Panc1 (cell line): ENCODE measurements at regions not wholly inside any gene's neighbourhood (a gene's known extent, or its start where the extent isn't known, plus 50 kb on each side); places are given as distances from the start of the nearest gene placed in this dataset.

Experiments used
- ATAC-seq: fragments of 200-7000 bp; cut with Tn5 transposase; 2 replicates; pipeline ENCODE4 v1.9.1; 2020; ENCODE audit warnings: mild to moderate bottlenecking, moderate library complexity
- BruUV-seq: library from RNA; stranded (reverse); fragments of 400-500 nt; replicated peaks from 2 replicates; lab custom pipeline; 2021; lab: Mats Ljungman, UMichigan
- CTCF ChIA-PET: fragments of 300-600 bp; sonication (Branson Sonifier 250); formaldehyde crosslinking; loops from one replicate; lab custom pipeline; 2022; ENCODE audit warnings: antibody characterized with exemption; lab: Charles Lee
- POLR2A ChIA-PET: fragments of 300-600 bp; sonication (Branson Sonifier 250); formaldehyde crosslinking; loops from one replicate; lab custom pipeline; 2022; ENCODE audit warnings: antibody characterized with exemption; lab: Charles Lee
- DNase-seq: peaks from one replicate; pipeline ENCODE4 v3.0.0-alpha.2; 2010; ENCODE audit warnings: low read depth, low spot score
- H3K27ac ChIP-seq: 2 replicates; pipeline ENCODE4 v1.5.1; 2011; ENCODE audit warnings: mild to moderate bottlenecking, low read length, inconsistent platforms
- H3K27me3 ChIP-seq: fragments of 200-500 bp; sonication (Bioruptor generic); 2 replicates; pipeline ENCODE4 v1.6.0; 2014; ENCODE audit warnings: low read length, inconsistent platforms; ENCODE audit not compliant: control insufficient read depth, insufficient read depth
- H3K36me3 ChIP-seq: fragments of 200-500 bp; sonication (Bioruptor generic); 2 replicates; pipeline ENCODE4 v1.5.1; 2014; ENCODE audit warnings: inconsistent platforms, mild to moderate bottlenecking, low read length, moderate library complexity; ENCODE audit not compliant: control insufficient read depth, insufficient read depth
- H3K4me1 ChIP-seq: 2 replicates; pipeline ENCODE4 v1.5.1; 2011; ENCODE audit warnings: inconsistent platforms, mild to moderate bottlenecking, low read length, moderate library complexity; ENCODE audit not compliant: control insufficient read depth, insufficient read depth
- H3K4me3 ChIP-seq, 2 experiments: 2 replicates each; pipeline ENCODE4 v1.5.1; 2011 to 2012; ENCODE audit warnings: low read depth in 2 of 2, low read length in 2 of 2, mild to moderate bottlenecking in 2 of 2, inconsistent platforms in 1 of 2, moderate library complexity in 1 of 2
- H3K9me3 ChIP-seq: fragments of 200-500 bp; sonication (Bioruptor generic); 2 replicates; pipeline ENCODE4 v1.5.1; 2014; ENCODE audit warnings: low read depth, mild to moderate bottlenecking, inconsistent platforms, low read length, moderate library complexity; ENCODE audit not compliant: control insufficient read depth, insufficient read depth
- CTCF ChIP-seq: fragments of 450-650 bp; IDR thresholded peaks from 2 replicates; pipeline ENCODE4 v1.5.1; 2017; ENCODE audit warnings: mild to moderate bottlenecking
- POLR2AphosphoS5 ChIP-seq: IDR thresholded peaks from 2 replicates; pipeline ENCODE4 v1.6.1; 2012; ENCODE audit warnings: mild to moderate bottlenecking, low read depth, low read length, moderate library complexity
- REST ChIP-seq, 2 experiments: IDR thresholded peaks; 2 replicates each; pipeline ENCODE4 v1.6.1; 2011 to 2012; ENCODE audit warnings: low read depth in 2 of 2, control low read depth in 1 of 2, low read length in 1 of 2, mild to moderate bottlenecking in 1 of 2, moderate library complexity in 1 of 2; ENCODE audit not compliant: insufficient read depth in 1 of 2
- SIN3A ChIP-seq: IDR thresholded peaks from 2 replicates; pipeline ENCODE4 v1.6.1; 2012; ENCODE audit warnings: low read depth, mild to moderate bottlenecking, low read length, moderate library complexity, borderline replicate concordance; ENCODE audit not compliant: insufficient read depth
- TCF7L2 ChIP-seq: IDR thresholded peaks from 2 replicates; pipeline ENCODE4 v1.6.1; 2011; ENCODE audit warnings: mild to moderate bottlenecking, low read depth, low read length, inconsistent platforms
- in situ Hi-C: cut with HindIII; loops from 2 replicates; pipeline ENCODE4 v1.10.0; 2016; ENCODE audit warnings: low sequenced_read_pairs, low pct_unique_long_range_greater_than_20kb
- intact Hi-C: fragments of 100-400 bp; cut with micrococcal nuclease; formaldehyde crosslinking; loops from one replicate; pipeline ENCODE4 v1.10.0; 2022; ENCODE audit not compliant: unreplicated experiment

- Histone ChIP-seq H3K27me3 (no peaks in the 10 kb centered on the region), H3K9me3 (no peaks in the 10 kb centered on the region), H3K4me3 (no peak overlapping the region), H3K4me1 (no peaks in the 10 kb centered on the region), H3K36me3 (no peaks in the 10 kb centered on the region), H3K27ac (no peak overlapping the region)
- intact Hi-C loops (no loop called here), in situ Hi-C loops (no loop called here)
- ATAC-seq (no peak), DNase-seq (no peak)
- no TSS peak for BruUV-seq
- TF ChIP-seq POLR2AphosphoS5 (no peak), CTCF (no peak), SIN3A (no peak), TCF7L2 (no peak), REST (IDR thresholded peaks at IDR 0.05; ENCODE audit: insufficient read depth in 1 of 2, low read depth in 2 of 2, low read length in 1 of 2) (no peak)
- ChIA-PET POLR2A (no interaction called here), CTCF (no interaction called here)
Observed at GRCh38 chrX:1027680-1028079, 184.8 kb downstream of the CRLF2 start.

GRCh38 chrX:1027133-1027532 lies 185.3 kb downstream of the CRLF2 start:
- H3K4me1 ChIP-seq = no peaks in the 10 kb centered on the region
- DNase-seq (no peak), ATAC-seq (no peak)
- no peak for TF ChIP-seq SIN3A
- TF ChIP-seq CTCF = no peak
- no peak for TF ChIP-seq TCF7L2
- TF ChIP-seq REST (IDR thresholded peaks at IDR 0.05; ENCODE audit: insufficient read depth in 1 of 2, low read depth in 2 of 2, low read length in 1 of 2) = no peak
- no peak for TF ChIP-seq POLR2AphosphoS5
- no peaks in the 10 kb centered on the region for H3K9me3 ChIP-seq
- ChIA-PET CTCF (no interaction called here), POLR2A (no interaction called here)
- BruUV-seq = no TSS peak
- H3K27me3 ChIP-seq = no peaks in the 10 kb centered on the region
- in situ Hi-C loops = no loop called here
- intact Hi-C loops = no loop called here
- H3K4me3 ChIP-seq = no peak overlapping the region
- no peaks in the 10 kb centered on the region for H3K36me3 ChIP-seq
- no peak overlapping the region for H3K27ac ChIP-seq
